GM12878 (cell line): ENCODE measurements at regions not wholly inside any gene's neighbourhood (a gene's known extent, or its start where the extent isn't known, plus 50 kb on each side); places are given as distances from the start of the nearest gene placed in this dataset.

Experiments used
- ATAC-seq: fragments of 200-7000 bp; cut with Tn5 transposase; 3 replicates; pipeline ENCODE4 v1.9.1; 2020; ENCODE audit warnings: mild to moderate bottlenecking, moderate library complexity
- BruUV-seq: library from RNA; stranded (reverse); fragments of 400-500 nt; replicated peaks from 2 replicates; lab custom pipeline; 2021; lab: Mats Ljungman, UMichigan
- CTCF ChIA-PET: fragments of 300-600 bp; sonication (Branson Sonifier 250); formaldehyde crosslinking; extraction: SDS; loops from one replicate; lab custom pipeline; 2021; ENCODE audit warnings: inconsistent platforms; lab: Yijun Ruan, JAX
- POLR2A ChIA-PET: fragments of 350-600 bp; formaldehyde crosslinking; extraction: SDS; loops from one replicate; lab custom pipeline; 2021; ENCODE audit warnings: inconsistent platforms; lab: Charles Lee
- RAD21 ChIA-PET: fragments of 300-600 bp; sonication (Branson Sonifier 250); formaldehyde crosslinking; loops from one replicate; lab custom pipeline; 2023; ENCODE audit warnings: antibody characterized with exemption; ENCODE audit not compliant: unreplicated experiment; lab: Charles Lee
- SMC1A ChIA-PET: fragments of 300-600 bp; sonication (Branson Sonifier 250); formaldehyde crosslinking; loops from one replicate; lab custom pipeline; 2023; ENCODE audit not compliant: unreplicated experiment, uncharacterized antibody; lab: Charles Lee
- DNase-seq: peaks from one replicate; pipeline ENCODE4 v3.0.0-alpha.2; 2011; ENCODE audit warnings: low read depth, low spot score
- FAIRE-seq: peaks from 3 replicates; lab custom pipeline; 2011; peaks lifted over from hg19 to GRCh38; lab: Jason Lieb, UNC
- H2AFZ ChIP-seq: 2 replicates; pipeline ENCODE4 v1.6.0; 2011; ENCODE audit warnings: low read depth, low read length, control low read depth; ENCODE audit not compliant: control insufficient read depth
- H3K27ac ChIP-seq: 2 replicates; pipeline ENCODE4 v1.5.1; 2011; ENCODE audit warnings: control low read depth; ENCODE audit not compliant: control insufficient read depth, insufficient read depth
- H3K27me3 ChIP-seq, 2 experiments: replicated peaks in 1 of 2; 2 replicates each; pipeline versions ENCODE4 v1.6.0 to v1.6.1; 2011; ENCODE audit warnings: low read length in 1 of 2; ENCODE audit not compliant: control insufficient read depth in 2 of 2, insufficient read depth in 2 of 2
- H3K36me3 ChIP-seq, 2 experiments: 2 replicates each; pipeline ENCODE4 v1.5.1; 2011; ENCODE audit warnings: low read length in 1 of 2; ENCODE audit not compliant: control insufficient read depth in 2 of 2, insufficient read depth in 2 of 2
- H3K4me1 ChIP-seq: 2 replicates; pipeline ENCODE4 v1.6.1; 2011; ENCODE audit warnings: mild to moderate bottlenecking, low read length, moderate library complexity, mixed read lengths; ENCODE audit not compliant: control insufficient read depth, insufficient read depth
- H3K4me2 ChIP-seq: 2 replicates; pipeline ENCODE4 v1.6.0; 2011; ENCODE audit warnings: control low read depth; ENCODE audit not compliant: control insufficient read depth, insufficient read depth
- H3K4me3 ChIP-seq: fragments of 200-600 bp; sonication (generic); 2 replicates; pipeline ENCODE4 v1.5.1; 2016
- H3K79me2 ChIP-seq: 2 replicates; pipeline ENCODE4 v1.6.0; 2011; ENCODE audit warnings: low read length; ENCODE audit not compliant: control insufficient read depth, insufficient read depth
- H3K9ac ChIP-seq: 2 replicates; pipeline ENCODE4 v1.8.0; 2011; ENCODE audit warnings: low read length, control low read depth, mixed read lengths; ENCODE audit not compliant: control insufficient read depth, insufficient read depth
- H3K9me3 ChIP-seq: replicated peaks from 3 replicates; pipeline ENCODE4 v1.5.1; 2011; ENCODE audit warnings: mild to moderate bottlenecking, low read length; ENCODE audit not compliant: control insufficient read depth, insufficient read depth
- H4K20me1 ChIP-seq: 2 replicates; pipeline ENCODE4 v1.6.0; 2011; ENCODE audit not compliant: control insufficient read depth, insufficient read depth
- BRCA1 ChIP-seq: IDR thresholded peaks from 2 replicates; pipeline ENCODE4 v1.6.1; 2011; ENCODE audit warnings: low read depth, low read length, improper control_type of control experiment
- CEBPB ChIP-seq, 2 experiments: fragments of 150-350 bp in 1 of 2; IDR thresholded peaks; 2 replicates each; pipeline ENCODE4 v1.6.1; 2012 to 2014; ENCODE audit warnings: low read depth in 2 of 2, low read length in 2 of 2, borderline replicate concordance in 1 of 2, inconsistent platforms in 1 of 2
- EGR1 ChIP-seq, 2 experiments: IDR thresholded peaks; 1 replicate in 1 of 2; 2 replicates in 1 of 2; pipeline ENCODE4 v1.6.1; 2011 to 2012; ENCODE audit warnings: low read depth in 2 of 2, low read length in 2 of 2, borderline replicate concordance in 1 of 2, mild to moderate bottlenecking in 1 of 2, moderate library complexity in 1 of 2
- HCFC1 ChIP-seq: fragments of 150-350 bp; IDR thresholded peaks from 2 replicates; pipeline ENCODE4 v1.6.1; 2014; ENCODE audit warnings: low read length
- KAT2A ChIP-seq: conservative IDR thresholded peaks from 2 replicates; pipeline ENCODE4 v1.6.1; 2011; ENCODE audit warnings: low read depth, low read length; ENCODE audit not compliant: control insufficient read depth
- MTA3 ChIP-seq: IDR thresholded peaks from 2 replicates; pipeline ENCODE4 v1.6.1; 2012; ENCODE audit warnings: low read length, inconsistent platforms, borderline replicate concordance
- MXI1 ChIP-seq: fragments of 150-350 bp; IDR thresholded peaks from 2 replicates; pipeline ENCODE4 v1.6.1; 2011; ENCODE audit warnings: low read depth, mild to moderate bottlenecking, inconsistent platforms, low read length, improper control_type of control experiment
- NBN ChIP-seq: fragments of 450-650 bp; IDR thresholded peaks from 2 replicates; pipeline ENCODE4 v1.6.1; 2016
- NFYA ChIP-seq: IDR thresholded peaks from 2 replicates; pipeline ENCODE4 v1.6.1; 2011; ENCODE audit warnings: low read depth, mild to moderate bottlenecking, low read length, improper control_type of control experiment, borderline replicate concordance
- NR2C1 ChIP-seq: fragments of 450-650 bp; IDR thresholded peaks from 2 replicates; pipeline ENCODE4 v1.6.1; 2017; ENCODE audit warnings: antibody characterized with exemption, mild to moderate bottlenecking, moderate library complexity
- POLR2A ChIP-seq: IDR thresholded peaks from 2 replicates; pipeline ENCODE4 v1.6.1; 2011; ENCODE audit warnings: low read depth, mild to moderate bottlenecking, low read length
- RB1 ChIP-seq: fragments of 450-650 bp; formaldehyde crosslinking; IDR thresholded peaks from 2 replicates; pipeline ENCODE4 v1.6.1; 2017; ENCODE audit warnings: mild to moderate bottlenecking, borderline replicate concordance
- RFX5 ChIP-seq: IDR thresholded peaks from 2 replicates; pipeline ENCODE4 v1.6.1; 2011; ENCODE audit warnings: low read depth, low read length, improper control_type of control experiment
- TCF7 ChIP-seq: IDR thresholded peaks from 2 replicates; pipeline ENCODE4 v1.6.1; 2014; ENCODE audit warnings: antibody characterized with exemption, borderline replicate concordance
- WRNIP1 ChIP-seq: IDR thresholded peaks from 2 replicates; pipeline ENCODE4 v1.6.1; 2011; ENCODE audit warnings: low read depth, low read length, improper control_type of control experiment, borderline replicate concordance
- ZNF24 ChIP-seq: fragments of 450-650 bp; IDR thresholded peaks from 2 replicates; pipeline ENCODE4 v1.6.1; 2017; ENCODE audit warnings: antibody characterized with exemption, mild to moderate bottlenecking
- ZZZ3 ChIP-seq: IDR thresholded peaks from 2 replicates; pipeline ENCODE4 v1.6.1; 2011; ENCODE audit warnings: low read depth; ENCODE audit not compliant: control insufficient read depth, insufficient read length
- WGBS: methylation state at CpG from one replicate; pipeline ENCODE4 v1.1.6; 2016; ENCODE audit warnings: low lambda C conversion rate; ENCODE audit not compliant: insufficient replicate concordance, insufficient coverage; ENCODE audit errors: missing lambda C conversion rate; 5-methylcytosine and 5-hydroxymethylcytosine counted together
- in situ Hi-C: fragments of 300-500 bp; cut with MboI; formaldehyde crosslinking; loops from 9 replicates; pipeline ENCODE4 v1.14.3; 2018; ENCODE audit warnings: mixed read lengths
- intact Hi-C: fragments of 100-400 bp; cut with micrococcal nuclease; formaldehyde crosslinking; loops from one replicate; pipeline ENCODE4 v1.14.2; 2022; ENCODE audit not compliant: unreplicated experiment

- H3K4me1 ChIP-seq = no peaks in the 10 kb centered on the region
- H3K36me3 ChIP-seq = no peaks in the 10 kb centered on the region
- CTCF ChIA-PET = interaction anchor here (1.5 kb wide), 1 partner anchor 9 kb away, joined by 4 read pairs; no protein-coding TSS in a partner anchor
- no peak overlapping the region for H3K4me2 ChIP-seq
- FAIRE-seq (no peak), ATAC-seq (no peak), DNase-seq (no peak)
- no peaks in the 10 kb centered on the region for H3K27me3 ChIP-seq
- SMC1A ChIA-PET = interaction anchor here (1.0 to 1.3 kb wide), 2 partner anchors 10 to 39 kb away, joined by 3 read pairs; no protein-coding TSS in a partner anchor
- no peak overlapping the region for H3K9ac ChIP-seq
- no TSS peak for BruUV-seq
- H3K79me2 ChIP-seq = no peaks in the 10 kb centered on the region
- POLR2A ChIA-PET = interaction anchor here (1.2 kb wide), 1 partner anchor 11 kb away, joined by 3 read pairs; no protein-coding TSS in a partner anchor
- H3K4me3 ChIP-seq = no peak overlapping the region
- H4K20me1 ChIP-seq = no peaks in the 10 kb centered on the region
- RAD21 ChIA-PET = no interaction called here
- 95% methylated on average over 4 of the region's 4 CpGs for WGBS
- no peak overlapping the region for H2AFZ ChIP-seq
- in situ Hi-C loops = no loop called here
- TF ChIP-seq ZZZ3 = no peak
- no peak for TF ChIP-seq MTA3
- TF ChIP-seq TCF7 = no peak
- no peak for TF ChIP-seq HCFC1
- no peak for TF ChIP-seq EGR1 (IDR thresholded peaks at IDR 0.05; ENCODE audit: borderline replicate concordance in 1 of 2, low read depth in 2 of 2, low read length in 2 of 2)
- TF ChIP-seq POLR2A = no peak
- no peak for TF ChIP-seq RB1
- TF ChIP-seq BRCA1 = no peak
- TF ChIP-seq NBN = no peak
- TF ChIP-seq KAT2A = no peak
- TF ChIP-seq MXI1 = no peak
- no peak for TF ChIP-seq NR2C1
- TF ChIP-seq CEBPB (IDR thresholded peaks at IDR 0.05; ENCODE audit: borderline replicate concordance in 1 of 2, low read depth in 2 of 2, low read length in 2 of 2) = no peak
- no peak for TF ChIP-seq NFYA
- TF ChIP-seq RFX5 = no peak
- no peak for TF ChIP-seq WRNIP1
- TF ChIP-seq ZNF24 = no peak
- no peak overlapping the region for H3K27ac ChIP-seq
- intact Hi-C loops = no loop called here
- no peaks in the 10 kb centered on the region for H3K9me3 ChIP-seq
These were observed 138.1 kb upstream of the MEF2C start for GRCh38 chr5:89020926-89021610.
